Mesendoderm (in vitro differentiated cells): ENCODE measurements at regions not wholly inside any gene's neighbourhood (a gene's known extent, or its start where the extent isn't known, plus 50 kb on each side); places are given as distances from the start of the nearest gene placed in this dataset.

Experiments
- DNase-seq: peaks from one replicate; pipeline ENCODE4 v3.0.0; 2013
- H2AK5ac ChIP-seq: 2 replicates; pipeline ENCODE4 v1.6.1; 2013; ENCODE audit warnings: low read length, inconsistent platforms
- H2BK120ac ChIP-seq: 2 replicates; pipeline ENCODE4 v1.6.1; 2013; ENCODE audit warnings: low read depth, mild to moderate bottlenecking, low read length, moderate library complexity, mixed read lengths
- H2BK15ac ChIP-seq: replicated peaks from 2 replicates; pipeline ENCODE4 v1.6.1; 2013; ENCODE audit warnings: low read depth, mild to moderate bottlenecking, moderate library complexity
- H2BK5ac ChIP-seq: 2 replicates; pipeline ENCODE4 v1.6.1; 2013; ENCODE audit warnings: low read length, inconsistent platforms
- H3K18ac ChIP-seq: 2 replicates; pipeline ENCODE4 v1.6.1; 2013; ENCODE audit warnings: mild to moderate bottlenecking, low read length, mixed read lengths
- H3K23ac ChIP-seq: one replicate; pipeline ENCODE4 v1.6.1; 2013; ENCODE audit warnings: low read length
- H3K27ac ChIP-seq: 2 replicates; pipeline ENCODE4 v1.5.1; 2013; ENCODE audit warnings: low read depth, mild to moderate bottlenecking, inconsistent platforms, low read length, moderate library complexity
- H3K27me3 ChIP-seq: 2 replicates; pipeline ENCODE4 v1.6.1; 2013; ENCODE audit warnings: low read length, control low read depth, mild to moderate bottlenecking, inconsistent platforms; ENCODE audit not compliant: insufficient read depth, poor library complexity
- H3K36me3 ChIP-seq: 2 replicates; pipeline ENCODE4 v1.6.1; 2013; ENCODE audit warnings: low read length, inconsistent platforms; ENCODE audit not compliant: control insufficient read depth, insufficient read depth
- H3K4ac ChIP-seq: one replicate; pipeline ENCODE4 v1.6.1; 2013; ENCODE audit warnings: low read depth, mild to moderate bottlenecking, low read length, moderate library complexity
- H3K4me1 ChIP-seq: 2 replicates; pipeline ENCODE4 v1.6.1; 2013; ENCODE audit warnings: low read depth, low read length, inconsistent platforms; ENCODE audit not compliant: control insufficient read depth
- H3K4me2 ChIP-seq: 2 replicates; pipeline ENCODE4 v1.6.1; 2013; ENCODE audit warnings: low read length
- H3K4me3 ChIP-seq: 2 replicates; pipeline ENCODE4 v1.5.1; 2013; ENCODE audit warnings: mild to moderate bottlenecking, low read length
- H3K56ac ChIP-seq: one replicate; pipeline ENCODE4 v1.6.1; 2013; ENCODE audit warnings: low read length
- H3K79me1 ChIP-seq: 2 replicates; pipeline ENCODE4 v1.6.1; 2013; ENCODE audit warnings: low read length, inconsistent platforms
- H3K79me2 ChIP-seq: 2 replicates; pipeline ENCODE4 v1.6.1; 2013; ENCODE audit warnings: mild to moderate bottlenecking, low read length; ENCODE audit not compliant: control insufficient read depth, insufficient read depth
- H3K9ac ChIP-seq: 2 replicates; pipeline ENCODE4 v1.6.1; 2013; ENCODE audit warnings: low read length, inconsistent platforms
- H4K5ac ChIP-seq: one replicate; pipeline ENCODE4 v1.6.1; 2013; ENCODE audit warnings: low read length
- H4K8ac ChIP-seq: one replicate; pipeline ENCODE4 v1.6.1; 2013; ENCODE audit warnings: low read depth, mild to moderate bottlenecking, control low read depth, low read length, moderate library complexity
- WGBS: extraction: QIAGEN DNeasy Blood & Tissue Kit; methylation state at CpG from one replicate; pipeline ENCODE4 v1.1.7; 2013; ENCODE audit warnings: low lambda C conversion rate, missing lambda C conversion rate; ENCODE audit not compliant: insufficient coverage; ENCODE audit errors: extremely low coverage; 5-methylcytosine and 5-hydroxymethylcytosine counted together

GRCh38 chr9:22919423-22919822 lies 472.8 kb downstream of the DMRTA1 start:
- Histone ChIP-seq H3K23ac (no peak overlapping the region), H3K9ac (no peak overlapping the region), H2BK5ac (no peak overlapping the region), H2AK5ac (no peak overlapping the region), H3K4me3 (no peak overlapping the region), H4K5ac (no peak overlapping the region), H3K4me2 (no peak overlapping the region), H3K27ac (no peak overlapping the region), H3K56ac (no peak overlapping the region), H3K79me1 (no peaks in the 10 kb centered on the region), H3K79me2 (no peaks in the 10 kb centered on the region), H3K27me3 (no peaks in the 10 kb centered on the region), H4K8ac (no peak overlapping the region), H2BK15ac (no peak overlapping the region), H3K4ac (no peak overlapping the region), H2BK120ac (no peak overlapping the region), H3K4me1 (no peaks in the 10 kb centered on the region), H3K18ac (no peak overlapping the region), H3K36me3 (no peaks in the 10 kb centered on the region)
- no CpG with 5 or more reads among the region's 1 CpG for WGBS
- DNase-seq = no peak

GRCh38 chr9:22921742-22922141 lies 475.1 kb downstream of the DMRTA1 start:
- Histone ChIP-seq H3K4me2 (no peak overlapping the region), H3K18ac (no peak overlapping the region), H4K5ac (no peak overlapping the region), H2BK15ac (no peak overlapping the region), H3K27ac (no peak overlapping the region), H2AK5ac (no peak overlapping the region), H3K36me3 (no peaks in the 10 kb centered on the region), H3K23ac (no peak overlapping the region), H2BK5ac (no peak overlapping the region), H3K4me1 (no peaks in the 10 kb centered on the region), H4K8ac (no peak overlapping the region), H3K56ac (no peak overlapping the region), H3K9ac (no peak overlapping the region), H3K4me3 (no peak overlapping the region), H3K79me2 (no peaks in the 10 kb centered on the region), H3K27me3 (no peaks in the 10 kb centered on the region), H3K4ac (no peak overlapping the region), H3K79me1 (no peaks in the 10 kb centered on the region), H2BK120ac (no peak overlapping the region)
- no CpG with 5 or more reads among the region's 3 CpGs for WGBS
- no peak for DNase-seq

- Histone ChIP-seq H2BK15ac (no peak overlapping the region), H3K4me3 (no peak overlapping the region)
Measured at GRCh38 chr9:22922222-22922621, 475.6 kb downstream of the DMRTA1 start.

DNA sequence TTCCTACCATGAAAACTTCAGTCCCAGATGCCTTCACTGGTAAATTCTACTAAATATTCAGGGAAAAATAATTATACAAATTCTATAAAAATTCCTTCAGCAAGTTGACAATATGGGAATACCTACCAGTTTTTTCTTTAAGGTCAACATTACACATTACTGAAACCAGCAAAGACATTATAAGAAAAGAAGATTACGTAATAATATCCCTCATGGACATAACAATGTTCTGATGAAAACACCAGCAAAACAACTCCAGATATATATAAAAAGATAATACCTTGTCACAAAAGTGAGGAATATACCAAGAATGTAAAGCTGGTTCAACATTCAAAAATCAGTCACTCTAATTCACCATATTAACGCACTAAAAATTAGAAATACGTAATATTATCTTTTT lies 507.9 kb downstream of the DMRTA1 start:
- no peak overlapping the region for H3K23ac ChIP-seq
- no peak overlapping the region for H4K8ac ChIP-seq
- no peak overlapping the region for H3K9ac ChIP-seq
- no peak overlapping the region for H3K18ac ChIP-seq
- H2BK15ac ChIP-seq = no peak overlapping the region
- H2BK120ac ChIP-seq = no peak overlapping the region
- no peak overlapping the region for H3K4ac ChIP-seq
- no peaks in the 10 kb centered on the region for H3K36me3 ChIP-seq
- no peak overlapping the region for H3K4me2 ChIP-seq
- no peak overlapping the region for H3K27ac ChIP-seq
- no peak for DNase-seq
- H4K5ac ChIP-seq = no peak overlapping the region
- H3K27me3 ChIP-seq = no peaks in the 10 kb centered on the region
- no peaks in the 10 kb centered on the region for H3K79me1 ChIP-seq
- H2BK5ac ChIP-seq = no peak overlapping the region
- no peaks in the 10 kb centered on the region for H3K4me1 ChIP-seq
- H3K4me3 ChIP-seq = no peak overlapping the region
- no peak overlapping the region for H2AK5ac ChIP-seq
- H3K56ac ChIP-seq = no peak overlapping the region
- WGBS = 100% methylated on average over 2 of the region's 3 CpGs
- no peaks in the 10 kb centered on the region for H3K79me2 ChIP-seq

More at GRCh38 chr9:22922222-22922621, 475.6 kb downstream of the DMRTA1 start:
- no peak overlapping the region for H2AK5ac ChIP-seq
- no peak overlapping the region for H3K9ac ChIP-seq
- H2BK5ac ChIP-seq = no peak overlapping the region
- WGBS = no CpG with 5 or more reads among the region's 4 CpGs
- H3K4me2 ChIP-seq = no peak overlapping the region
- H3K27ac ChIP-seq = no peak overlapping the region
- no peaks in the 10 kb centered on the region for H3K79me1 ChIP-seq
- H3K36me3 ChIP-seq = no peaks in the 10 kb centered on the region
- H3K18ac ChIP-seq = no peak overlapping the region
- no peak overlapping the region for H4K8ac ChIP-seq
- H3K4ac ChIP-seq = no peak overlapping the region
- H3K56ac ChIP-seq = no peak overlapping the region
- H3K27me3 ChIP-seq = no peaks in the 10 kb centered on the region
- no peaks in the 10 kb centered on the region for H3K79me2 ChIP-seq
- no peak for DNase-seq
- H2BK120ac ChIP-seq = no peak overlapping the region
- no peaks in the 10 kb centered on the region for H3K4me1 ChIP-seq
- H4K5ac ChIP-seq = no peak overlapping the region
- no peak overlapping the region for H3K23ac ChIP-seq

- H4K5ac ChIP-seq = no peak overlapping the region
- H3K18ac ChIP-seq = no peak overlapping the region
- no peak overlapping the region for H2AK5ac ChIP-seq
- H3K4me2 ChIP-seq = no peak overlapping the region
- no peak overlapping the region for H2BK15ac ChIP-seq
- no peak overlapping the region for H3K4me3 ChIP-seq
- H3K9ac ChIP-seq = no peak overlapping the region
- no peak overlapping the region for H3K23ac ChIP-seq
- 100% methylated on average over 2 of the region's 5 CpGs for WGBS
- no peak overlapping the region for H4K8ac ChIP-seq
- no peak overlapping the region for H2BK5ac ChIP-seq
- H3K27me3 ChIP-seq = no peaks in the 10 kb centered on the region
- no peak overlapping the region for H3K56ac ChIP-seq
- no peaks in the 10 kb centered on the region for H3K79me1 ChIP-seq
- no peak overlapping the region for H3K27ac ChIP-seq
- no peak overlapping the region for H2BK120ac ChIP-seq
- no peaks in the 10 kb centered on the region for H3K36me3 ChIP-seq
- no peaks in the 10 kb centered on the region for H3K4me1 ChIP-seq
- no peaks in the 10 kb centered on the region for H3K79me2 ChIP-seq
- H3K4ac ChIP-seq = no peak overlapping the region
- no peak for DNase-seq
Measured at GRCh38 chr9:22954964-22955363, 508.3 kb downstream of the DMRTA1 start.

DNA sequence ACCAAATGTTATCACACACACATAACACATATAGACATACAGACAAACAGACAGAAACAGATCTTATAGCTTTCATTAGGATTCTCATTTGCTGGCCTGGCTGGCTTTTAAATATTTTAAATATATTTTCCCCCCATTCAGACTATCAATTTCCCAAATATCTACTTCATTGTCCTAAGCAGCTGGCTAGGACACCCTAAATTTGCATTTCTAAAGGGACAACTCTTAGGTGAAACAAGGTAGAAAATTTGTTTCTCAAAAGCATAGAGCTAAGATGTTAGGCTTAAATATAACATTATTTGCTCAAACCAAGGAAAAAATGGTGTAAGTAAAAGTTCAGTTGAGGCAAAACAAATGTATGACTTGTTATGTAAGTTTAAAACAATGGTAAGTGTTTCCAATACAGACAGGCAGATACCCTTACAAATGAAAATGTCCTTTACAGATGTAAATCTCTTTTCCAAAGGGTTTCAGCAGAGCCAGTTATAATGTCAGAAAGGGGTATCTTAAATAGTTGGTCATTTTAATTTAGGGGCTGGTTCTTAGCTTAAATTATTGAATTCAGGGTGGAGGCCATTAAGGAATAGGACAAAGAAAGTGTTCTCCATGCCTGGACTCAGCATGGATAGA lies 522.8 kb downstream of the DMRTA1 start:
- Histone ChIP-seq H3K56ac (no peak overlapping the region), H2BK5ac (no peak overlapping the region), H3K4me1 (no peaks in the 10 kb centered on the region), H3K4me3 (no peak overlapping the region), H3K27ac (no peak overlapping the region), H3K36me3 (no peaks in the 10 kb centered on the region), H3K4me2 (no peak overlapping the region), H3K27me3 (no peaks in the 10 kb centered on the region), H2BK15ac (no peak overlapping the region), H4K8ac (no peak overlapping the region), H3K79me2 (no peaks in the 10 kb centered on the region), H3K4ac (no peak overlapping the region), H3K9ac (no peak overlapping the region), H3K23ac (no peak overlapping the region), H3K79me1 (no peaks in the 10 kb centered on the region), H2AK5ac (no peak overlapping the region), H3K18ac (no peak overlapping the region), H4K5ac (no peak overlapping the region), H2BK120ac (no peak overlapping the region)
- no peak for DNase-seq
